GM18502 (cell line): ENCODE measurements at regions not wholly inside any gene's neighbourhood (a gene's known extent, or its start where the extent isn't known, plus 50 kb on each side); places are given as distances from the start of the nearest gene placed in this dataset.

Experiments used
- ATAC-seq: cut with Tn5 transposase; IDR thresholded peaks from one replicate; pipeline ENCODE4 v1.9.1; 2021; ENCODE audit warnings: mild to moderate bottlenecking; ENCODE audit not compliant: unreplicated experiment, poor library complexity

DNA sequence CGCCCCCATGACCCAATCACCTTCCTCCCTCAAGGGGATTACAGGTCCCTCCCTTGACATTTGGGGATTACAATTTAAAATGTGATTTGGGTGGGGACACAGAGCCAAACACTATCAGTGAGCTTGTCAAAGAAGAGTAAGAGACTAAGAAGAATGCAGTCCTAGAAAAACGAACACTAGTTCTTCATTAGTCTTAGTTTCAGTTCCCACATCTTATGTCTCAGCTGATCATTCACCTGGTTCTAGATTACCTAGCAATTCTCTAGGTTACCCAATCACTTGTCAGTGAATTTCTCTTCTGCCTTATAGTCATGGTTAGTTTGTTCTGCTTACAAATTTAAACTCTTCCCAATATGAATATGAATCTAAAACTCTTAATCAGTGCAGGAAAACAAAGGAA lies 251.5 kb downstream of the COX7C start:
- no peak for ATAC-seq

DNA sequence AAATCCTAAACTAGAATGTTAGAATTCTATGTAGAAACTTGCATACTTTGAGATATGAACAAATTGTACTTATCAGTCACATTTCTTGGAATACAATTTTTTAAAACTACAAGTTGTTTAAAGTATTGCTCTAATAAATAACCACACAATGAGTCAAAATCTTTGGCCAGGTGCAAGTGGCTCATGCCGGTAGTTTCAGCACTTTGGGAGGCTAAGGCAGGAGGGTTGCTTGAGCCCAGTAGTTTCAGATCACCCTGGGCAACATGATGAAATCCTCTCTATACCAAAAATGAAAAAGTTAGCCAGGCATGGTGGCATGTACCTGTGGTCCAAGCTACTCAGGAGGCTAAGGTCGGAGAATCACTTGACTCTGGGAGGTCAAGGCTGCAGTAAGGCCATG lies 257.8 kb downstream of the COX7C start:
- ATAC-seq: no peak

GRCh38 chr5:86878250-86878649 lies 260.5 kb downstream of the COX7C start:
- no peak for ATAC-seq

DNA sequence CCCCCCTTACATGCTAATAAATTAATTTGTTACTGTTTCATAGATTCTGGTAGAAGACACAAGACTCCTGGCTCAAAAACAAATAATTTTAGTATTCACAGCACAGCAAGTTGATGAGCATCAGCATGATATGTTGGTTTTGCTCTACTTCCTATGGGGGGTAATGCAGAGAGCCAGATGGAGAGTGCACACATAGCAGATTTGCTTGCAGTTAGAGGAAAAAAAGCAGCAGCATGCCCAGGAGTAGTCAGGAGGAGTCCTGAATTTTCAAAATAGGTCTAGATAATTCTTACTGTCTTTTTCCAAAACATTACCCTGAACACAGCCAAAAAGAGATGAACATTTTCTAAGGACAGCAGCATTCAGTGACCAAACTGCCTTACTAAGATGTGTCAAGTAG lies 261.3 kb downstream of the COX7C start:
- ATAC-seq: no peak

GRCh38 chr5:86880344-86880743 lies 262.6 kb downstream of the COX7C start:
- ATAC-seq: peak; percentile 6

DNA sequence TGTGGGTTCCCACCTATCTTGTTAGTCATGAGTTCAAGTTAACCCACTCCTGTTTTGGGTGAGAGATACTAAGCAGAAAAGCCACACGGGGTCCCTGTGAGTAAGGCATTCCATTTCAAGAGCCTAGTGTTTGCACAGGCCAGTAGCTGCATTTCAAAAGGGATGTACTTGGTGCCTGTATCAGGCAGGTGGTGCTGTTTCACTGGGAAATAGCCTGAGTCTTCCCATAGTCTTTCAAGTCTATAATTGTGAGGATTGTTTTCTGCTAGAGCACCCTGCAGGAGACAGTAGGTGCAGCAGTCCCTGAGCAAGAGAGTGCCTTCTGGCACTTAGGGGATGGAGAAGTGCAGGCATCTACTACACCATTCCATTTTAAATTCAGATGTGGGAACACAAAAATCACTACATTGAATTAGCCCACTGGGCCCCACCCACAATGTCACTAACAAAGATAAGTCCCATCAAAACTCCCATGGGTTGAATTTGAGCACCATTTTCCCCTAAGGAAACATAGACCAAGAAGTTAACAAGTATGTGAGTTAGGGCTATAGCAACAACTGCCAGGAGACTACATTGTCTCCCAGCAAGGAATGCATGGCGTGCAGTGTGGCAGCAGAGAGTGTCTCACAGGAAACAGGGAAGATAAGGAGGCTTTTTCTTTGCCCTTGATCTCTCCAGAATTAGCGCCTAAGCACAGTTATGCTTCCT lies 263.2 kb downstream of the COX7C start:
- ATAC-seq: peak; percentile 97

GRCh38 chr5:86881493-86882090 lies 263.9 kb downstream of the COX7C start:
- no peak for ATAC-seq

DNA sequence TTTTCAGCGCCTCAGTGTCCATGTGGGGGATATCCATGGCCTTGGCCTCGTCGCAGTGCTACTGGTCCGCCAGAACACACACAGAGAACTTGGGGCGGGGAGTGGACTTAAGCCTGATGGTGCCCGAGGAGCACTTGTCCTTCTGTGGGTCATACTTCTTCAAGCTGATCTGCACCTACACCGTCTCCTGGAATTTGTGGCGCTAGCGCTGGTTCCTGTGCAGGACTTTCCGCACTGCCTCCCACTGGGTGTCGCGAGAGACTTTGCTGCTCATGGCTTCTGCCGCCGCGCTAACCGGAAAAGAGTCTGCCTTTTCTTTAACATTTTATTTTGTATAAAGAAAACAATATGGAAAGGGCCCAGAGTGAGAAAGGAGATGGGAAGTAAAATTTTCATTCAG lies 266.9 kb downstream of the COX7C start:
- no peak for ATAC-seq

- ATAC-seq: no peak
These were observed 267.3 kb downstream of the COX7C start for GRCh38 chr5:86885011-86885410.

- ATAC-seq: no peak
These were observed 267.9 kb downstream of the COX7C start for GRCh38 chr5:86885489-86886230.

- no peak for ATAC-seq
These were observed 272.6 kb downstream of the COX7C start for GRCh38 chr5:86890375-86890774.

- ATAC-seq: no peak
These were observed 276.3 kb downstream of the COX7C start for GRCh38 chr5:86894056-86894455.

- no peak for ATAC-seq
These were observed 279.2 kb downstream of the COX7C start for GRCh38 chr5:86896916-86897315.

- no peak for ATAC-seq
These were observed 291.9 kb downstream of the COX7C start for GRCh38 chr5:86909418-86910295.

GRCh38 chr5:86917117-86917579 lies 299.4 kb downstream of the COX7C start:
- ATAC-seq: no peak

GRCh38 chr5:86918246-86918645 lies 300.5 kb downstream of the COX7C start:
- ATAC-seq: no peak

GRCh38 chr5:86926033-86926432 lies 308.3 kb downstream of the COX7C start:
- no peak for ATAC-seq

DNA sequence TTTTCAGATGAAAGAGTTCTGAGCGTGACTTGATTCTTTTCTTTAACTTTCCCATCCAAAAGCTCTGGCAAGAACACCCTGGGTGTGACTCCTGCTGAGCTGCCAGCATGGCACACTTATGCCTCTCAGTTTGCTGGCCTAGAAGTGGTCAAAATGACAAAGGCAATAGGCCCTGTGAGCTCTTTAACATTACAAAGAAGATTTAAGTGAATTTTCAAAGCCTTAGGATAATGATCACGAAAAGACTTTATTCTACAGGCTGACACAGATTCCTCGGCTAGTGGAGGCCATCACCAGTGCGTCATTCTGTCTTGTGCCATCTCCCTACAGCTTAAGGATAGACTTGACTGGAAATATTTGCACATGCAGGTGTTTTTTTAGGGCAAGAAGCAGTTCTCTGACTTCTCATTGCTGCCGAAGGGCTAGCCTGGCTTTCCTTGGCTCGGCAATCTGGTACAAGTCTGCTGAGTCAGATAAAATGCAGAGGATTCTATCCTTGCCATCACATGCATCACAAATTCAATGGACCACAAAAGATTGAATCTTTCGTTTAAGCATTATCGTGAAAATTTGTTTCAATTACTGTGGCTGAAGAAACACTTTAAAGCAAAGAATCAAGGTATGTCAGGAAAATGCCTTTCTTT lies 311.5 kb downstream of the COX7C start:
- ATAC-seq: no peak

GRCh38 chr5:86951761-86952160 lies 315.9 kb upstream of the RASA1 start:
- ATAC-seq: no peak

DNA sequence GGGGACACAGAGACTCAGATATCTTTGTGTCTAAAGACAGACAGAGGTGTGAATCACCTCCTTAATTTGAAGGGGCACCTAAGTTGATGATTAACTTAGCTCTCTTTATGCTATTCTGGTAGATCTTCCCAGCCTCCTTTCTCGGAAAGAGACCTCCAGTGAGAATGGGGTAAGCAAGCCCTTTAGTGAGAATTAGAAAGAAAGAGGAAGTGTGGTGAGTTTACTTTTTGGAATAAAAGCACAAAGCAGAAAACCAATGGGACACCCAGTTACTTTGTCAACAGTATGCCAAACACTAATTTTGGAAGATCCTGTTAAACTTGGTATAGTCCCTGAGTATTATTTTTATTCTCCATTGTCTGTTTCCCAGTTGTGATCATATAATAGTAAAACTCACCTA lies 302.8 kb upstream of the RASA1 start:
- no peak for ATAC-seq
